GM19395 (cell line): ENCODE measurements at regions not wholly inside any gene's neighbourhood (a gene's known extent, or its start where the extent isn't known, plus 50 kb on each side); places are given as distances from the start of the nearest gene placed in this dataset.

Experiments
- ATAC-seq: cut with Tn5 transposase; IDR thresholded peaks from one replicate; pipeline ENCODE4 v1.9.1; 2021; ENCODE audit warnings: mild to moderate bottlenecking, moderate library complexity; ENCODE audit not compliant: unreplicated experiment

DNA sequence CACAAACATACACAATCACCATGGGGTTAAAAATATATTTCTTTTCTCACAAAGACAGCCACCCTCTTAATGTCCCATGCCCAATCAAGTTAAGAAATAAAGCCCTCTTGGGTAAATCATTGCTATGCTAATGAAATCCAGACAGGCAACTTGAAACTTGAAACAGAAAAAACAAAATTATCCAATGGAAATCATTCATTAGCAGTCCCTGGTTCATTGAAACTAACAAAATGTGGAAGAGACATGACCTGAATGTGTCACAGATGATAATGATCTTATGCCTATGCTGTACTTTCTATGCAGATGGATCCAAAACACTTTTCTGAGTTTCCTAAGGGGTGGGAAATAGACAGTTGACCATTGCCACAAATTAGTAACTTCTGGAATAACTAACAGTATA, 983.7 kb downstream of the MCTP2 start:
- ATAC-seq: no peak

DNA sequence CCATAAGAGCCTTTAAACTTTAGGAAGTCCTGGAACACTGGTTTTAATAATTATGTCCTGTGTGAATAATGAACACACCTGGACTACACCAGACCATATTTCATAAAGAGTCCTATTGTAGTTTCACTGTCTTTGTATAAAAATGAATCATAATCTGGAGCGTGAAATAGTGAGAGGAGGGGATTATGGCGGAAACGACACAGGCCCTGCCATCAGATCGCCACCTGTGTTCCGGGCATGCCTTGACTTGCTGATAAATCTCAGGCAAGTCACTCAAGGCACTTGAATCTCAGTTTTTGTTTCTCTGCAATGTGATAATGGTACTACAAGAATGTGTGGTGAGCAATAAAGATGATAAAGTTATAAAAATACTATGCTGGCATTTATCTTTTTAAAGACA, 995.5 kb downstream of the MCTP2 start:
- ATAC-seq: no peak

DNA sequence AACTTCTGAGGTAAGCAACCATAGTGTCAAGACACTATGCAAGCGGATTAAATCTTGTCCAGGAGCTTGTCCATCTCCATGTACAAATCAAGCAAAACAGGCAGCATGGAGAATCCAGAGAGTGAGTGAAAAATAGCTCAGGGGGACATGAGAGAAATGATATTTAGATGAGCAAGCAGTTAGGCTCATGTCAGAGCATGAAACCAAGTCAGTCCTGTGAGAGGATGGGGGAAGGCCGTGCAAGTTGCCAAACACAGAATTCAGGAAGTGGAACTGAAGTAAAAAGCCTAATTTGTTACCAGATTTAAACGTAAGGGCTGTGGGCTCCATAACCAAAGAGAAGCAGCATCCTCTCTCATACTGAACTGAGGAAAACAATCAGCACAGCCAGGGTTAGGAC, 995.9 kb downstream of the MCTP2 start:
- ATAC-seq: no peak

DNA sequence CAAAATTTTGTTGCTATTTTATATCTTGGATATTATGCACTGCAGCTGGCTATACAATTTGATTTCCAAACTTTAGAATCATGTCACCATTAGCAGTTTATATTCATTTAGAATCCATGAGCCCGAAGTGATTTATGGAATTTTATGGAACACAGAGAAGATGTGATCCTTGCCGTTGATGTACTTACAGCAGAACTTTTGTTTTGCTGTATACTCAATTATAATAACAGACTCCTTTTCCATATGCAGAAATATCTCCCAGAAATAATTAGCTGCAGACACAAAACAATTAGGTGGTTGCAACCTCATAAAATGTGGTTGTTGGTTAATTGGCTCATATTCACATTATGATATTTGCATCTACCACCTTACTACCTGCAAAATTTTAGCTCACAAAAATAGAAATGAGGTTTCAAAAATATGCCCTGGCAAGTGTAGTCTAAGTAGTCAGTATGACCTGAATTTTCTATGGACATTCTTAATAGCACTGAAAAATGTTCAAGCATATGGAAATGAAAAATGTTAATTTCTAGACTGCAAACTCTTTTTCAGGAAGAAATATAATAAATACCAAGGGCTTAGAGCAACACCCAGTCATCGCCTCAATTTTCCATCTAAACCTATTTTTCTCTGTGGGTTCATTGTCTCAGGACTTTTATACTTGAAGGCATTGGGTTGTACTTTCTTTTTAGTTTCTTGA, 997.6 kb downstream of the MCTP2 start:
- ATAC-seq: no peak

DNA sequence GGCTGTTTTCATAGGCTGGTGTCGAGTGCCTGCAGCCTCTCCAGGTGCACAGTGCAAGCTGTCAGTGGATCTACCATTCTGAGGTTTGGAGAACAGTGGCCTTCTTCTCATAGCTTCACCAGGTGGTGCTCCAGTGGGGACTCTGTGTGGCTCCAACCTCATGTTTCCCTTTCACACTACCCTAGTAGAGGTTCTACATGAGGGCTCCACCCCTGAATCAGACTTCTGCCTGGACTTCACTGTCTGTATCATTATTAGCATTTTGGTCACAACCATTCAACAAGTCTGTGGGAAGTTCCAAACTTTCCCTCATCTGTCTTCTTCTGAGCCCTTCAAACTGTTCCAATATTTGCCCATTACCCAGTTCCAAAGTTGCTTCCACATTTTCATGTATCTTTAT, 1003.7 kb downstream of the MCTP2 start:
- no peak for ATAC-seq

DNA sequence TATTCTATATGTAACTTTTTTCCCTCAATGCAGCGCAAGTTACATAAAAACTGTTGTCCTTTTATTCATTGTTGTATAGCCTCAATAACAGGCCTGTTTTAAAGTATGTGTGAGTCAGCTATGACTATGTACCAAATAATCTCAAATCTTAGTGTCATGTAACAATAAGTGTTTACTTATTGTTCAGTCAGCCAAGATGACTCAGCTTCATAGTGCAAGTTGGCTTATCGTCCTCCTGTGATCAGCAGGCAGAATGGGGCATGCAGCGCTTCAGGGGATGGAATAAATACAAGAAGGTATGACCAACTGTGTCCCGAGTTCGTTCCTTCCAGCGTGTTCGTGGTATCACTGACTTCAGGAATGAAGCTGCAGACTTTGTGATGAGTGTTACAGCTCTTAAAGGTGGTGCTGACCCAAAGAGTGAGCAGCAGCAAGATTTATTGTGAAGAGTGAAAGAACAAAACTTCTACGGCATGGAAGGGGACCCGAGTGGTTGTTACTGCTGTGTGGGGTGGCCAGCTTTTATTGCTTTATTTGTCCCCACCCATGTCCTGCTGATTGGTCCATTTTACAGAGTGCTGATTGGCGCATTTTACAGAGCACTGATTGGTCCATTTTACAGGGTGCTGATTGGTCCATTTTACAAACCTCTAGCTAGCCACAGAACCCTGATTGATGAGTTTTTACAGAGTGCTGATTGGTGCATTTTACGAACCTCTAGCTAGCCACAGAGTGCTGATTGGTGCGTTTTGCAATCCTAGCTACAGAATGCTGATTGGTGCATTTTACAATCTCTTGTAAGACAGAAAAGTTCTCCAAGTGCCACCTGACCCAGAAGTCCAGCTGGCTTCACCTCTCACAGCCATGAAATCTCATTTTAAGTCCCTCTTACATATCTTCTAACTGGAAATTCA, 1016.0 kb downstream of the MCTP2 start:
- ATAC-seq: no peak

DNA sequence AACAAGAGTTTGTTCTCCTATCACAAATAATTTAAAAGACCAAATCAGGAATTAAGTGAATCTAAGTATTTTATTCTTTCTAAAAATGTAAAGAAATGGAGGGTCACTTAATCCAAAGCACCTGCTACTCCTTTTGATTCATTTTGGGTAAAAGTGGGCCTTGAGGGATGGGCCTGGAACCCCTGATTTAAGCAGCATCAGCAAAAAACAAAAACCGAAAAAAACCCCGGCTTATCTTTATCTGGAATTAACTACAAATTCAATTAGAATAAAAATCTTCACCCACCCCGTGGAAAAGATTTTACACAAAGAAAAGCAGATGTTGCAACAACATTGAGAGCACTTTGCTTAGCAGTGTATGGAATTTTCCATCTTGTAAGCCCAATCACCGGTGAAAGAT, 1018.2 kb downstream of the MCTP2 start:
- no peak for ATAC-seq

DNA sequence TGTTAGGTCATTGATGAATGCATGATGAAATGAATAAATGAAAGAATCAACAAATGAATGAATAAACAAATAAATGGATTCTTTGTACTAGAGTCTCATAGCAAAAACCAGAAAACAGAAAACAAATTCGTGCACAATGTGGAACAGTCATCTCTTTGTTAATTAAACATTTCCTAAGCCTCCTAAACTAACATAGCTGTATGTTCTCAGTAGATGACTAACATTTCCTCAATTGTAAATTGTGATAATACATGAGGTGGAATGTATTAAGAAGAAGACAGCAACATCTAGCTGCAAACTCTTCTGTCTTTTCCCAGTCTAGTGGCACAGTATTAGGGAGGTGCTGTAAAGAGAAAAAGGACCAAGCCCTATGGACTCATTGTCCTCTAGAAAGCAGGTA, 1021.0 kb downstream of the MCTP2 start:
- ATAC-seq: no peak

DNA sequence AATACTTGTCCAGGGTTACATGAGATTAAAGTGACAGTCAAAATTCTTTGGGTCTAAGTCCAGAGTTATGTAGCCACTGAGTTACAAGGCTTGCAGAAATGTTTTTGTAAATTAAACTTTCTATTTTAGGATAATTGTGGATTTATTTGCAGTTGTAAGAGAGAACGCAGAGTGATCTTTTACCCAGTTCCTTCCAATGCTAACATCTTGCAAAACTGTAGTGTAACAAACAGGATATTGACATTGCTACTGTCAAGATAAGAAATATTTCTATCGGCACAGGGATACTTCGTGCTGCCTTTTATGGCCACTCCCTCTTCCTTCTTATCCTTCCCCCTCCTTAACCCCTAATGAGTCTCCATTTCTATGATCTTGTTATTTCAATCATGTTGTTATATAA, 1022.9 kb downstream of the MCTP2 start:
- ATAC-seq: no peak

DNA sequence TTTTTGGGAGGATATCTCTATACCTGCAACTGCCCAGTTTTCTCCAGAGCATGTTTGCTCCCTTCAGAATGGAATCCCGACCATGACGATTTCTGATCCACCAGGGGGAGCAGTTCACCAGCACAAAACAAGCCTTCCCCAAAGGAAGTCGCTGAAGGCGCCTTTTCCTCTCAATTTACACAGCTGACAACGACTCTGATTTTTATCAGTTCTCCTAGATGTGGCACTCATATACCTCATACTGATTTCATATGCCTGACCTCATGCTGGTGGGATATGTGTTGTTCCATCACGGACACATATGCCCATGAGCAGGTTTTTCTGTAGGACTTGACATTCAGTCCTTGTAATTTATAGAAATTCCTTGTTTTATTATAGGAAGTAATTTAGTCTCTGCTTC, 1028.2 kb downstream of the MCTP2 start:
- peak; percentile 86 for ATAC-seq

DNA sequence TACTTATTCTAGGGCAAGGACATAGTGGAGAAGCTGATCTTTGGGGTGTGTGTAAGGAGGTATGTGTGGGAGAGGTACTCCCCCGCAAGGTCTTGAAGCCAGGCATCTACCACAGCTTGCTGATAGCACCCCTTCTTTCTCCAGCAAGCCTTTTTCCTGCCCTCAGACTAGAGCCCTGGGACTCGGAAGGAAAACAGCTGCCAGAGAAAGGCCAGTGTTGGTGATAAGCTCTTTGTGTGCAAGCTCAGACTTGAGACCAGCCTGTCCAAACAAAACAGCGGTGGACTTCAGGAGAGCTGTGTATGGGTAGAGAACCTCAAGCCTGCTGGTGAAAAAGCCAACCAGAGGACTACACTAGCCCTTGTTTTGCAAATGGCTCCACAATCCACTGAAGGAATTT, 1028.6 kb downstream of the MCTP2 start:
- ATAC-seq: no peak

DNA sequence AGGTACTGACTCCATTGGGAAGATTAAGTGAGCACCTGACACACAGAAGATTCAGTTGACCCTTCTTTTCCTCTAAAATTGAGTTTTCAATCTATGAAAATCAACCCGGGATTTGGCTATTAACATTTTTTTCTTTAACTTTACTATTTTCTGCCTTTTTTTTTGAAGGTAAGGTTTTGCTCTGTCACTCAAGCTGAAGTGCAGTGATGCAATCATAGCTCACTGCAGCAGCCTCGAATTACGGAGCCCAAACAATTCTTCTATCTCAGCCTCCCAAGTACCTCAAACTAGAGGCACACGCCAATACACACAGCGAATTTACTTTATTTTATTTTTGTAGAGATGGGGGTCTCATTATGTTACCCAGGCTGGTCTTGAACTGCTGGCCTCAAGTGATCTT, 1029.5 kb downstream of the MCTP2 start:
- no peak for ATAC-seq

DNA sequence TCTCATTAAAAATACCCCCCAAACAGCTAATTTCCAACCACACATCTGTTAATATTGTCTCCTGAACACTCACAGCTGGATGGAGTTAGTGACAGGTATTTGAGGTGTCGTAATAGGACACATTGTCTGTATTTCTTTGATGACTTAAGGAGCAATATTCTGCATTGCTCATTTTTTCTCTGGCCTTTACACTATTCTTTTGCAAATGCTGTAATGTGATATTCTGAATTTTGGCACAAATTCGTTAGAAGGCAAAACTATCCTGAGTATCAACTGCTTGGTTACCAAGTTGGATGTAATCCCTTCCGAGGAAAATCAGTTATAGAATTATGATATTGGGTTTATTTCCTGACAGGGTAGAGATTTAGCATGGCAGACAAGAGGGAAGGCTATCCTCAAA, 1030.2 kb downstream of the MCTP2 start:
- no peak for ATAC-seq

DNA sequence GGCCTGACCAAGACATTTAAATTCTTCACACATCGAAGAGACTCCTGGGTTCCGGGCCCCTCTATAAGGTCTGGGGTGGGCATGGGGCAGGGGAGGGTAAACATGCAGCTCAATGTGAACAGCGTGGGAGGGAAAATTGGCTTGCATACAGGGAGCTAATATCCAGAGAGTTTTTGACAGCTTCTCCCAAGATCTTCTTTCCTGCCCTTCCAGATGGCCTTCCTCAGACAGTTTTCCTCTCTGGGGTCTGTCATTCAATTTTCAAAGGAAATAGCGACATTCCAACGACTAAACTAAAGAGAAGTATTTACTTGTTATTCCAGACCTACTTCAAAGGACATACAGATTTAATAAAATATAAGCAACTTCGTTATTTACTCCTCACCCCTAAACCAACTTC, 1030.6 kb downstream of the MCTP2 start:
- no peak for ATAC-seq

DNA sequence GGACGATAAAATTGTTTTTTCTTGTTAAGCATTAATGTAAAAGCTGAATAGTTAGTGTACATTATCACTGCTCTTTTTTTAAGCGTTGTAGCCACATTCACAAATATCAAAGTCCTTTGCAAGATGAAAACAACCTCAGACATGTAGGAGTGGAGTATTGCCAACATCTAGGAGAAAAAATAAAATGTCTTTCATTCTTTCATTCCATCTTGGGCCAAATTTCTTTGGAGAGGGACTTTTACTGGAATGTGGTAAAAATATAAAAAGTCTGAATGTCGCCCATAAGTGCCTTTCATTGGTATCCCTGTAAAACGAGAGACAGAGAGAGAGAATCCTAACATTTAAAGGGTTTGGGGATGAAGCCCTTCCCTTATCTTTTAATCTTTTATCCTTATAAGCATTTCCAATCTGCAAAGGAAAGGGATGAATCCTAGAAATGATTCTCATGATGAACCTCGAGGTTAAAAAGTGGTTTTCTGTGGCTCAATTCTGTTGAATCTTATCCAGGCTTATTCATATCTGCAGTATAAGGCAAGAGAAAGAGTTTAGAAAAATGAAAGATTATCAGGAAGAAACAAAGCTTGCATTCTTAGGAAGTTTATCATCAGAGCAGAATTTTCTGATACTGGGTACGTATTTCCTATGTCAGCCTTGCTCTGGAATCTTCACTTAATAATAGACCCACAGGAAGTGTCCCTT, 1031.7 kb downstream of the MCTP2 start:
- ATAC-seq: no peak

DNA sequence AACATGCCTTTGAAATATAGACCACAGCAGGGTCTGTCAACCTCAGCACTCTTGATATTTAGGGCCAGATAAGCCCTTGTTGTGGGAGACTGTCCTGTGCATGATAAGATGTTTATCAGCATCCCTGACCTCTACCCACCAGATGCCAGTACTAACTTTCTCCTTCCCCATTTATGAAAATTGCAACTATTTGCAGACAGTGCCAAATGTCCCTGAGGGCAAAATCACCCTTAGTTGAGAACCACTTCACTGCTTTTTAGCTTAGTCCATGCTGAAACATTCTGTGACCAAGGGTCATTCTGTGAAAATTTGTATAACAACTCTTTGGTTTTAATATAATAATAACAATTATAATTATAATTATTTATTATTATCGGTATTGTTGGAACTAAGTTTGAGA, 1032.4 kb downstream of the MCTP2 start:
- no peak for ATAC-seq

DNA sequence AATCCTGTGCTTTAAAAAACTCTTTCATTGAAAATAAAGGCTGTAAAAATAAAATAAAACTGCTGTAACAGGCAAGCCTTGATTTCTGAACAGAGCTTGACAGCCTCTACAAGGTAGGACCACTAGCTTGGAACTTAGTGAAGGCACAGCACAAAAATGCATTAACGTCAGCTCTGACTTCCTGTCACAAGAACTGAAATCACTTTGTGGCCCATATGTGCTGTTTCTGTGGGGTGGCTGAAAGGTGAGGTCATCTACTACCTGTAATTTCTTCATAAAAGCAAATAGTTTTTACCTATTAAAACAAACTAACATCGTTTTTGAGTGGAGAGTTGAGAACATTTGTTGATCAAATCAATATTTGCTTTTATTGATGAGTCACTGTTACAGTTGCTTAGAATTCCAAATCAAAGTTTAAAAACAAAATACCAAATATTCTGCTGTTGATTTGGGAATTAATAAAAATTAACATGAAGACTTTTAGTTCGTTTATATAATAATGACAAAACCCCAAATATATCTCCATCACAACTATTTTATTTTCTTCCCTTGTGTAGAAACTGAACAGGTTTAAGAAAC, 1034.1 kb downstream of the MCTP2 start:
- no peak for ATAC-seq

DNA sequence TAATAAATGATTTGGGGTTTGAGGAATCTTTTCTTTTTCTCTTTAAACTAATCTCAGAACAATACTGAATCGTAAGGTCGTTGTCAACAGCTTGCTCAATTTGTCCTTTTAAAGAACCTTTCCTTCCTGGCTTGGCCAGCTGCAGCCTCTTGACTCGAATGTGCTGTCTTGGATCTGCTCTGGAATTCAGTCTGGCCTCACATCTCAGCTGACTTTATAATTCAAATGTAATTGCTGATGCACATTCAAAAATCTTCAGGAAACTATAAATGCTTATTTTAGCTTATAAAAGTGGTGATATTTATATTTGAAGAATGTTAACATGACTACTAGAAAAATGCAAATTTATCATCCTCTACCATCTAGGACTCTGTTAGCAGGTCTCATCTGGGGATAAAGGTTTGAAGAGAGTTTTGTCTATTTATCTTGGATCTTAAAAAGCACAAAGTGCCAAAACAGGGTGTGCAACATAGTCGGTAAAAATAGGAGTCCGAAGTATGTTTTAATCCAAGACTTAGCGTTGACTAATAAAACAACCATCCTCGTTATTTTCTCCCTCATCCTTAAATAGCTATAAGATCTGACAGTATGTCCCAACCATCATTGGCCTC, 1035.2 kb downstream of the MCTP2 start:
- no peak for ATAC-seq

DNA sequence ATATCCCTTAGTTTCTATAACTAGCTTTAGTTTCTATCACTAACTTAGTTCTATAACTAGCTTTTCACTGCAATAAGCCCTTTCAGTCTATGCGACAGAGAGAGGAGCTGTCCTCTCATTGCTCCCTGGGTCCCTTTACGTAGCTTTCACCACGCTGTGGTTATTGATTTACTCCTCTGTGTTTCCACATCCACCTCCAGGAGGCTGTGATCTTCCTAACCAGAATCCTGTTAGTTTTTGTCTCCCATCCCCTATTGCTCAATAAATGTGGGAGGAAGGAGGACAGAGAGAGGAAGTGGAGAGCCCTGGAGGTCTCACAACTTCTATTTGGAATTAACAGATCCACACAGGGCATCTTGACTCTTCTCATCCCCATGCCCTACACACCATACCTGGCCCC, 1036.1 kb downstream of the MCTP2 start:
- ATAC-seq: no peak

DNA sequence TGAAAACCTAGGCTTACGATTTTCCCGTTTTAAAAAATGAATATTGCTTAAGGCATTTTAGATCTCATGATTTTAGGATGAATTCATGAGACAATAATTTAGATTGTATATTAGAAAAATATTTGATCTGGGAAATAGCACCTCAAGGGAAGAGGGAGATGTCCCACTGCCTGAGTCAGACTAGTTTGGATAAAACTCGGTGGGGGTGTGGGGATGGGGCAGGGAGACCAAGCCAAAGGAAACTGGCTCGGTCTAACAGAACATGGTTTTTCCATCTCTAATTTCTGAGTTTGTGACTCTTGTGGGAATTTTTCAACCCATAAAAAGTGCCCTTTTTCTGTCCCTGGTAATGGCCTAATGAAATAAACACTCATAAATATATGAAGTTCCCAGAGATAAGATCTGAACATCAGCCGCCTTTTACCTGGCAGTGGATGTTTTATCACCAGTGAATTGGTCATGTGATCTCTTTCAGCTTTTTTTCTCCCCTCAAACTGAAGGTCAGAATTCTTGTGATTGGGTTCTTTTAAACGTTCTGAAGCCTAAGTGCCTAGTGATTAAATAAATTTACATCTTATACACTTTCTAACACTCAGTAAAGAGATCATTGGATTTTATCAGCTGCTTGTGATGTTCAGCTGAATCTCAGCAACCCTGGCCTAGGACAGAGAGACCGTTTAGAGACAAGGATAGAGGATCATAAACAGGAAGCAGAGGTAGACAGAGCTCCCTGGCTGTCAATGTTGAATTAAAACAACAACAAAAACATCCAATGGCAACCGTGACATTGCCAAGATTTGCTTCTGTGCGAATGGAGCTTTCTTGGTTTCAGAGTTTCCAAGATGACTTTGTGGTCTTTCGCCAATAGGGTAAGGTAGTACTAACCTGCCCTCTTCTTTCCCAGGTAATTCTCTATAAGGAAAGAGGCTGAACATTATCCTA, 1038.2 kb downstream of the MCTP2 start:
- no peak for ATAC-seq
